HCT116 (cell line): ENCODE measurements at regions not wholly inside any gene's neighbourhood (a gene's known extent, or its start where the extent isn't known, plus 50 kb on each side); places are given as distances from the start of the nearest gene placed in this dataset.

Experiments
- EZH2phosphoT487 ChIP-seq: fragments of 200-600 bp; IDR thresholded peaks from 2 replicates; pipeline ENCODE4 v1.6.1; 2018; ENCODE audit warnings: antibody characterized with exemption, borderline replicate concordance
- TF ChIP-seq, protein P1 (sequence below), 3 experiments: fragments of 200-600 bp in 1 of 3; sonication (generic) in 1 of 3; IDR thresholded peaks in 2 of 3; conservative IDR thresholded peaks in 1 of 3; 2 replicates each; pipeline ENCODE4 v1.5.1; 2012 to 2017; ENCODE audit warnings: low read depth in 2 of 3, low read length in 2 of 3, antibody characterized with exemption in 1 of 3, borderline replicate concordance in 1 of 3, control low read depth in 1 of 3, mild to moderate bottlenecking in 1 of 3, mixed read lengths in 1 of 3, mixed run types in 1 of 3, moderate library complexity in 1 of 3; ENCODE audit not compliant: insufficient read depth in 1 of 3

DNA sequence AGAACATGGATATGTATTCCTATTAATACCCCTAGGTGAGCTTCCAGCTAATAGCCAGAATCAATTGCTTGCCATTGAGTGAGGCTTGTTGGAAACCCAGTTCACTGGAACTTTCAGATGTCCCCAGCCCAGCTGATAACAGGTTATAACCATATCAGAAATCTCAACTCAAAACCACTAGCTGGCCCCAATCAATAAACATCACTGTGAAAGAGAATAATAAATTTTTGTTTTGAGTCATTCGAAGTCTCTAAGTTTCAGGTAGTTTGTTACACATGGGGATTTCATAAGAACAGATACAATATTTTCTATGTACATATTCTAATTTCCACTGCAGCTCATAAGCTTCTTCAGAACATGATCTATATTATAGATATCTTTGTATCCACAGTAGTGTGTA is 162.9 kb upstream of the SNX7 start:
- TF ChIP-seq, protein P1, sequence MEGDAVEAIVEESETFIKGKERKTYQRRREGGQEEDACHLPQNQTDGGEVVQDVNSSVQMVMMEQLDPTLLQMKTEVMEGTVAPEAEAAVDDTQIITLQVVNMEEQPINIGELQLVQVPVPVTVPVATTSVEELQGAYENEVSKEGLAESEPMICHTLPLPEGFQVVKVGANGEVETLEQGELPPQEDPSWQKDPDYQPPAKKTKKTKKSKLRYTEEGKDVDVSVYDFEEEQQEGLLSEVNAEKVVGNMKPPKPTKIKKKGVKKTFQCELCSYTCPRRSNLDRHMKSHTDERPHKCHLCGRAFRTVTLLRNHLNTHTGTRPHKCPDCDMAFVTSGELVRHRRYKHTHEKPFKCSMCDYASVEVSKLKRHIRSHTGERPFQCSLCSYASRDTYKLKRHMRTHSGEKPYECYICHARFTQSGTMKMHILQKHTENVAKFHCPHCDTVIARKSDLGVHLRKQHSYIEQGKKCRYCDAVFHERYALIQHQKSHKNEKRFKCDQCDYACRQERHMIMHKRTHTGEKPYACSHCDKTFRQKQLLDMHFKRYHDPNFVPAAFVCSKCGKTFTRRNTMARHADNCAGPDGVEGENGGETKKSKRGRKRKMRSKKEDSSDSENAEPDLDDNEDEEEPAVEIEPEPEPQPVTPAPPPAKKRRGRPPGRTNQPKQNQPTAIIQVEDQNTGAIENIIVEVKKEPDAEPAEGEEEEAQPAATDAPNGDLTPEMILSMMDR (IDR thresholded peaks at IDR 0.05 in 2 of 3, conservative IDR thresholded peaks at IDR 0.05 in 1 of 3; ENCODE audit: borderline replicate concordance in 1 of 3, insufficient read depth in 1 of 3, low read depth in 2 of 3, low read length in 2 of 3), result no peak
- TF ChIP-seq EZH2phosphoT487, result no peak
